HepG2 (cell line): ENCODE measurements at regions not wholly inside any gene's neighbourhood (a gene's known extent, or its start where the extent isn't known, plus 50 kb on each side); places are given as distances from the start of the nearest gene placed in this dataset.

Experiments used
- ARNT2 ChIP-seq: sonication (generic); formaldehyde crosslinking; IDR thresholded peaks from 2 replicates; pipeline ENCODE4 v1.8.0; 2022; ENCODE audit warnings: mild to moderate bottlenecking, low read depth, missing genetic modification reagents, moderate library complexity
- ASH2L ChIP-seq: fragments of 300-600, 200-600 bp; sonication (generic); IDR thresholded peaks from 2 replicates; pipeline ENCODE4 v1.7.0; 2017; ENCODE audit warnings: low read depth, mild to moderate bottlenecking, moderate library complexity, mixed read lengths, low read length; ENCODE audit not compliant: insufficient read length
- CCAR2 ChIP-seq: fragments of 200-400 bp; formaldehyde crosslinking; optimal IDR thresholded peaks from 2 replicates; pipeline ENCODE3; 2018; ENCODE audit warnings: low read depth, mild to moderate bottlenecking, low read length, moderate library complexity
- ERF ChIP-seq: IDR thresholded peaks from 2 replicates; pipeline ENCODE4 v1.6.1; 2018; ENCODE audit warnings: missing biosample characterization, missing genetic modification reagents
- HOXD1 ChIP-seq: sonication (generic); formaldehyde crosslinking; IDR thresholded peaks from 2 replicates; pipeline ENCODE4 v1.5.0; 2020; ENCODE audit warnings: missing genetic modification reagents
- MBD4 ChIP-seq: IDR thresholded peaks from 2 replicates; pipeline ENCODE4 v1.6.1; 2012; ENCODE audit warnings: low read length, inconsistent platforms, borderline replicate concordance
- ZFP41 ChIP-seq: sonication (generic); formaldehyde crosslinking; IDR thresholded peaks from 2 replicates; pipeline ENCODE4 v1.4.0; 2020; ENCODE audit warnings: mild to moderate bottlenecking, missing genetic modification reagents, borderline replicate concordance
- ZFP91 ChIP-seq: sonication (generic); formaldehyde crosslinking; IDR thresholded peaks from 2 replicates; pipeline ENCODE4 v1.9.0; 2022; ENCODE audit warnings: missing genetic modification reagents, mild to moderate bottlenecking, borderline replicate concordance
- ZNF317 ChIP-seq: sonication (generic); formaldehyde crosslinking; IDR thresholded peaks from 2 replicates; pipeline ENCODE4 v1.5.0; 2020; ENCODE audit warnings: mild to moderate bottlenecking, missing genetic modification reagents
- ZNF768 ChIP-seq: sonication (generic); formaldehyde crosslinking; IDR thresholded peaks from 2 replicates; pipeline ENCODE4 v1.4.0; 2020; ENCODE audit warnings: missing genetic modification reagents
- ZNF775 ChIP-seq: sonication (generic); formaldehyde crosslinking; IDR thresholded peaks from 2 replicates; pipeline ENCODE4 v1.4.0; 2020; ENCODE audit warnings: missing genetic modification reagents, mild to moderate bottlenecking, moderate library complexity, borderline replicate concordance
- TF ChIP-seq, protein P1 (sequence below): sonication (generic); formaldehyde crosslinking; IDR thresholded peaks from 2 replicates; pipeline ENCODE4 v1.5.0; 2020; ENCODE audit warnings: mild to moderate bottlenecking, missing genetic modification reagents, moderate library complexity
- TF ChIP-seq, protein P2 (sequence below): sonication (generic); formaldehyde crosslinking; conservative IDR thresholded peaks from 2 replicates; pipeline ENCODE4 v1.4.0; 2020; ENCODE audit warnings: missing genetic modification reagents

GRCh38 chr18:2134364-2134763 is 436.9 kb downstream of the METTL4 start:
- TF ChIP-seq ASH2L (no peak), ARNT2 (CRISPR knock-in tag) (no peak), ERF (CRISPR knock-in tag) (no peak), ZNF317 (CRISPR knock-in tag) (no peak), CCAR2 (no peak), ZFP41 (CRISPR knock-in tag) (no peak), ZNF768 (CRISPR knock-in tag) (no peak), ZNF775 (CRISPR knock-in tag) (no peak), MBD4 (no peak), HOXD1 (CRISPR knock-in tag) (no peak), ZFP91 (CRISPR knock-in tag) (no peak)
- TF ChIP-seq, protein P1, sequence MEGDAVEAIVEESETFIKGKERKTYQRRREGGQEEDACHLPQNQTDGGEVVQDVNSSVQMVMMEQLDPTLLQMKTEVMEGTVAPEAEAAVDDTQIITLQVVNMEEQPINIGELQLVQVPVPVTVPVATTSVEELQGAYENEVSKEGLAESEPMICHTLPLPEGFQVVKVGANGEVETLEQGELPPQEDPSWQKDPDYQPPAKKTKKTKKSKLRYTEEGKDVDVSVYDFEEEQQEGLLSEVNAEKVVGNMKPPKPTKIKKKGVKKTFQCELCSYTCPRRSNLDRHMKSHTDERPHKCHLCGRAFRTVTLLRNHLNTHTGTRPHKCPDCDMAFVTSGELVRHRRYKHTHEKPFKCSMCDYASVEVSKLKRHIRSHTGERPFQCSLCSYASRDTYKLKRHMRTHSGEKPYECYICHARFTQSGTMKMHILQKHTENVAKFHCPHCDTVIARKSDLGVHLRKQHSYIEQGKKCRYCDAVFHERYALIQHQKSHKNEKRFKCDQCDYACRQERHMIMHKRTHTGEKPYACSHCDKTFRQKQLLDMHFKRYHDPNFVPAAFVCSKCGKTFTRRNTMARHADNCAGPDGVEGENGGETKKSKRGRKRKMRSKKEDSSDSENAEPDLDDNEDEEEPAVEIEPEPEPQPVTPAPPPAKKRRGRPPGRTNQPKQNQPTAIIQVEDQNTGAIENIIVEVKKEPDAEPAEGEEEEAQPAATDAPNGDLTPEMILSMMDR (CRISPR knock-in tag): no peak
- TF ChIP-seq, protein P2, sequence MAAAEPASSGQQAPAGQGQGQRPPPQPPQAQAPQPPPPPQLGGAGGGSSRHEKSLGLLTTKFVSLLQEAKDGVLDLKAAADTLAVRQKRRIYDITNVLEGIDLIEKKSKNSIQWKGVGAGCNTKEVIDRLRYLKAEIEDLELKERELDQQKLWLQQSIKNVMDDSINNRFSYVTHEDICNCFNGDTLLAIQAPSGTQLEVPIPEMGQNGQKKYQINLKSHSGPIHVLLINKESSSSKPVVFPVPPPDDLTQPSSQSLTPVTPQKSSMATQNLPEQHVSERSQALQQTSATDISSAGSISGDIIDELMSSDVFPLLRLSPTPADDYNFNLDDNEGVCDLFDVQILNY (CRISPR knock-in tag): no peak
